H9 (cell line): ENCODE measurements at regions not wholly inside any gene's neighbourhood (a gene's known extent, or its start where the extent isn't known, plus 50 kb on each side); places are given as distances from the start of the nearest gene placed in this dataset.

Experiments used
- DNase-seq: peaks from one replicate; pipeline ENCODE4 v3.0.0-alpha.2; 2017
- H2AFZ ChIP-seq: one replicate; pipeline ENCODE4 v1.6.1; 2013; ENCODE audit warnings: mild to moderate bottlenecking, low read length, control low read depth, moderate library complexity
- H2AK5ac ChIP-seq: 2 replicates; pipeline ENCODE4 v1.6.1; 2013; ENCODE audit warnings: low read length, control low read depth, mixed read lengths; ENCODE audit not compliant: insufficient read length
- H2BK120ac ChIP-seq: one replicate; pipeline ENCODE4 v1.6.1; 2013; ENCODE audit warnings: low read depth, mild to moderate bottlenecking, low read length, control low read depth, inconsistent platforms; ENCODE audit not compliant: poor library complexity, severe bottlenecking
- H2BK12ac ChIP-seq: 2 replicates; pipeline ENCODE4 v1.6.1; 2013; ENCODE audit warnings: low read length, control low read depth, mixed read lengths, low read depth; ENCODE audit not compliant: insufficient read length
- H2BK15ac ChIP-seq: 2 replicates; pipeline ENCODE4 v1.6.1; 2013; ENCODE audit warnings: low read depth, low read length, control low read depth
- H2BK20ac ChIP-seq: one replicate; pipeline ENCODE4 v1.6.1; 2013; ENCODE audit warnings: low read depth, mild to moderate bottlenecking, low read length, control low read depth, inconsistent platforms; ENCODE audit not compliant: poor library complexity, severe bottlenecking
- H2BK5ac ChIP-seq: 2 replicates; pipeline ENCODE4 v1.6.1; 2013; ENCODE audit warnings: low read length, control low read depth, mixed read lengths; ENCODE audit not compliant: insufficient read length
- H3K14ac ChIP-seq: 2 replicates; pipeline ENCODE4 v1.6.1; 2013; ENCODE audit warnings: low read length, control low read depth; ENCODE audit not compliant: insufficient read depth
- H3K18ac ChIP-seq: 2 replicates; pipeline ENCODE4 v1.6.1; 2013; ENCODE audit warnings: low read depth, mild to moderate bottlenecking, mixed read lengths, low read length, control low read depth; ENCODE audit not compliant: insufficient read length
- H3K23ac ChIP-seq: 2 replicates; pipeline ENCODE4 v1.6.1; 2013; ENCODE audit warnings: low read length, control low read depth, mixed read lengths, low read depth; ENCODE audit not compliant: insufficient read length
- H3K23me2 ChIP-seq: 2 replicates; pipeline ENCODE4 v1.6.1; 2013; ENCODE audit warnings: low read depth, mild to moderate bottlenecking, mixed read lengths, low read length, control low read depth; ENCODE audit not compliant: insufficient read length, poor library complexity, severe bottlenecking
- H3K27ac ChIP-seq: 2 replicates; pipeline ENCODE4 v1.5.1; 2013; ENCODE audit warnings: low read length, control low read depth, mixed read lengths, low read depth; ENCODE audit not compliant: insufficient read length
- H3K27me3 ChIP-seq: 2 replicates; pipeline ENCODE4 v1.6.1; 2013; ENCODE audit warnings: low read length, control low read depth, inconsistent platforms; ENCODE audit not compliant: insufficient read depth
- H3K4ac ChIP-seq: 2 replicates; pipeline ENCODE4 v1.6.1; 2013; ENCODE audit warnings: low read depth, mild to moderate bottlenecking, control low read depth, inconsistent platforms, low read length, moderate library complexity
- H3K4me1 ChIP-seq: 2 replicates; pipeline ENCODE4 v1.6.1; 2013; ENCODE audit warnings: low read length, control low read depth, inconsistent platforms; ENCODE audit not compliant: insufficient read depth
- H3K4me2 ChIP-seq: 2 replicates; pipeline ENCODE4 v1.6.1; 2013; ENCODE audit warnings: low read length, control low read depth, mixed read lengths; ENCODE audit not compliant: insufficient read length, insufficient read depth
- H3K56ac ChIP-seq: 2 replicates; pipeline ENCODE4 v1.6.1; 2013; ENCODE audit warnings: low read depth, mild to moderate bottlenecking, mixed read lengths, low read length, control low read depth; ENCODE audit not compliant: insufficient read length
- H3K79me1 ChIP-seq: 2 replicates; pipeline ENCODE4 v1.6.1; 2013; ENCODE audit warnings: low read depth, mild to moderate bottlenecking, moderate library complexity, low read length, control low read depth, inconsistent platforms; ENCODE audit not compliant: insufficient read depth, poor library complexity, severe bottlenecking
- H3K79me2 ChIP-seq: 2 replicates; pipeline ENCODE4 v1.6.1; 2013; ENCODE audit warnings: low read length, control low read depth, inconsistent platforms; ENCODE audit not compliant: insufficient read depth
- H3K9ac ChIP-seq: 2 replicates; pipeline ENCODE4 v1.6.1; 2013; ENCODE audit warnings: low read length, control low read depth, mixed read lengths; ENCODE audit not compliant: insufficient read length; ENCODE audit errors: extremely low read depth
- H3K9me3 ChIP-seq: one replicate; pipeline ENCODE4 v1.6.1; 2013; ENCODE audit warnings: low read depth, low read length, inconsistent platforms; ENCODE audit not compliant: control insufficient read depth
- H3T11ph ChIP-seq: one replicate; pipeline ENCODE4 v1.6.1; 2013; ENCODE audit warnings: mild to moderate bottlenecking, low read length, control low read depth, inconsistent platforms
- H4K20me1 ChIP-seq: one replicate; pipeline ENCODE4 v1.6.1; 2013; ENCODE audit not compliant: control insufficient read depth, insufficient read length, insufficient read depth
- H4K5ac ChIP-seq: 2 replicates; pipeline ENCODE4 v1.6.1; 2013; ENCODE audit warnings: low read depth, mild to moderate bottlenecking, mixed read lengths, low read length, control low read depth; ENCODE audit not compliant: insufficient read length
- H4K8ac ChIP-seq: replicated peaks from 2 replicates; pipeline ENCODE4 v1.6.1; 2013; ENCODE audit warnings: low read length, control low read depth, mixed read lengths, low read depth; ENCODE audit not compliant: insufficient read length
- H4K91ac ChIP-seq: 2 replicates; pipeline ENCODE4 v1.6.1; 2013; ENCODE audit warnings: low read depth, mild to moderate bottlenecking, moderate library complexity, mixed read lengths, low read length, control low read depth; ENCODE audit not compliant: insufficient read length
- H3K27ac Mint-ChIP-seq, 3 experiments: 2 replicates in 2 of 3; 3 replicates in 1 of 3; pipeline ENCODE4 v1.8.0; 2020 to 2021; ENCODE audit warnings: mixed read lengths in 3 of 3, mild to moderate bottlenecking in 1 of 3, moderate library complexity in 1 of 3
- H3K27me3 Mint-ChIP-seq: 2 replicates; pipeline ENCODE4 v1.8.0; 2021; ENCODE audit warnings: low read depth, mild to moderate bottlenecking, moderate library complexity, mixed read lengths
- H3K36me3 Mint-ChIP-seq, 3 experiments: 2 replicates in 2 of 3; 3 replicates in 1 of 3; pipeline ENCODE4 v1.8.0; 2020 to 2021; ENCODE audit warnings: low read depth in 3 of 3, mixed read lengths in 3 of 3; ENCODE audit not compliant: insufficient read depth in 1 of 3
- H3K4me1 Mint-ChIP-seq, 2 experiments: 2 replicates each; pipeline ENCODE4 v1.8.0; 2020; ENCODE audit warnings: mixed read lengths in 2 of 2
- H3K4me3 Mint-ChIP-seq, 2 experiments: 2 replicates in 1 of 2; 3 replicates in 1 of 2; pipeline ENCODE4 v1.8.0; 2020 to 2021; ENCODE audit warnings: mild to moderate bottlenecking in 2 of 2, mixed read lengths in 2 of 2, moderate library complexity in 1 of 2
- H3K9me3 Mint-ChIP-seq, 2 experiments: 2 replicates in 1 of 2; 3 replicates in 1 of 2; pipeline ENCODE4 v1.8.0; 2020; ENCODE audit warnings: mild to moderate bottlenecking in 2 of 2, mixed read lengths in 2 of 2, moderate library complexity in 1 of 2
- CTCF ChIP-seq: fragments of 200-600 bp; sonication (generic); conservative IDR thresholded peaks from 3 replicates; pipeline ENCODE4 v1.8.0; 2021; ENCODE audit warnings: antibody characterized with exemption, mild to moderate bottlenecking
- WGBS: extraction: QIAGEN DNeasy Blood & Tissue Kit; methylation state at CpG from one replicate; pipeline ENCODE4 v1.1.7; 2013; ENCODE audit warnings: missing lambda C conversion rate, low lambda C conversion rate, mixed read lengths; ENCODE audit not compliant: insufficient read length; ENCODE audit errors: extremely low coverage; 5-methylcytosine and 5-hydroxymethylcytosine counted together

- H3K36me3 Mint-ChIP-seq: no peaks in the 10 kb centered on the region
- Histone ChIP-seq H2BK12ac (no peak overlapping the region), H3T11ph (no peak overlapping the region), H2BK120ac (no peak overlapping the region), H3K56ac (no peak overlapping the region), H4K8ac (no peak overlapping the region), H3K79me2 (no peaks in the 10 kb centered on the region), H3K27ac (no peak overlapping the region), H3K14ac (no peak overlapping the region), H4K20me1 (no peaks in the 10 kb centered on the region), H3K23ac (no peak overlapping the region), H3K4me2 (no peak overlapping the region), H2AFZ (no peak overlapping the region), H4K91ac (no peak overlapping the region), H3K79me1 (no peaks in the 10 kb centered on the region), H2BK15ac (no peak overlapping the region), H3K23me2 (no peaks in the 10 kb centered on the region), H2BK5ac (no peak overlapping the region), H3K18ac (no peak overlapping the region), H2BK20ac (no peak overlapping the region), H3K9ac (no peak overlapping the region), H3K27me3 (no peaks in the 10 kb centered on the region), H3K9me3 (no peaks in the 10 kb centered on the region), H3K4me1 (peaks cover 7% of the 10 kb centered on the region; the same call in 1 of the 2 replicates), H2AK5ac (no peak overlapping the region), H3K4ac (no peak overlapping the region), H4K5ac (no peak overlapping the region)
- H3K27ac Mint-ChIP-seq: no peak overlapping the region
- H3K4me1 Mint-ChIP-seq: peaks cover 22 to 24% of the 10 kb centered on the region in 2 experiments
- H3K4me3 Mint-ChIP-seq: no peak overlapping the region
- no CpG with 5 or more reads among the region's 4 CpGs for WGBS
- DNase-seq: no peak
- no peak for TF ChIP-seq CTCF
- no peaks in the 10 kb centered on the region for H3K27me3 Mint-ChIP-seq
- no peaks in the 10 kb centered on the region; a peak in 1 of 5 replicates for H3K9me3 Mint-ChIP-seq
Measured at GRCh38 chr4:111213531-111213930, 590.7 kb upstream of the PITX2 start.
